B cell (primary cell): ENCODE measurements at regions not wholly inside any gene's neighbourhood (a gene's known extent, or its start where the extent isn't known, plus 50 kb on each side); places are given as distances from the start of the nearest gene placed in this dataset.

ENCODE experiments used
- ATAC-seq: fragments of 200-7000 bp; cut with Tn5 transposase; one replicate; pipeline ENCODE4 v1.10.0; 2021; ENCODE audit warnings: low read depth, mild to moderate bottlenecking, moderate number of reproducible peaks, moderate library complexity
- CTCF ChIA-PET: fragments of 350-600 bp; sonication (Branson Sonifier 250); formaldehyde crosslinking; loops from one replicate; lab custom pipeline; 2021; ENCODE audit warnings: antibody characterized with exemption, inconsistent platforms; lab: Charles Lee
- POLR2A ChIA-PET: fragments of 350-600 bp; sonication (Branson Sonifier 250); formaldehyde crosslinking; loops from one replicate; lab custom pipeline; 2021; ENCODE audit warnings: antibody characterized with exemption; lab: Charles Lee
- DNase-seq: peaks from one replicate; pipeline ENCODE4 v3.0.0; 2013
- H2AFZ ChIP-seq: 2 replicates; pipeline ENCODE4 v1.6.1; 2012; ENCODE audit warnings: mild to moderate bottlenecking, low read depth, low read length; ENCODE audit not compliant: insufficient read depth, poor library complexity, severe bottlenecking
- H3K27ac ChIP-seq, 2 donors: 1 replicate in 1 of 2; 2 replicates in 1 of 2; pipeline ENCODE4 v1.5.1; 2012 to 2013; ENCODE audit warnings: low read length in 2 of 2, mild to moderate bottlenecking in 2 of 2, moderate library complexity in 1 of 2
- H3K27me3 ChIP-seq, 4 experiments: fragments of 200-600 bp in 1 of 4; sonication (generic) in 1 of 4; replicated peaks in 1 of 4; 1 replicate in 2 of 4; 2 replicates in 2 of 4; pipeline versions ENCODE4 v1.6.1 to v1.7.0; 2013 to 2016; ENCODE audit warnings: low read length in 3 of 4, mild to moderate bottlenecking in 2 of 4, mixed read lengths in 1 of 4, moderate library complexity in 1 of 4; ENCODE audit not compliant: insufficient read depth in 4 of 4, control insufficient read depth in 3 of 4; ENCODE audit errors: control extremely low read depth in 1 of 4
- H3K36me3 ChIP-seq, 2 experiments: replicated peaks in 1 of 2; 1 replicate in 1 of 2; 2 replicates in 1 of 2; pipeline versions ENCODE4 v1.6.1 to v1.7.1; 2013; ENCODE audit warnings: low read length in 1 of 2; ENCODE audit not compliant: insufficient read depth in 2 of 2, control insufficient read depth in 1 of 2; ENCODE audit errors: control extremely low read depth in 1 of 2, extremely low read depth in 1 of 2
- H3K4me1 ChIP-seq, 2 donors: fragments of 200-600 bp in 1 of 2; sonication (generic) in 1 of 2; 1 replicate in 1 of 2; 2 replicates in 1 of 2; pipeline versions ENCODE4 v1.5.1 to v1.6.1; 2013 to 2017; ENCODE audit warnings: low read length in 2 of 2; ENCODE audit not compliant: control insufficient read depth in 2 of 2, insufficient read depth in 2 of 2
- H3K4me2 ChIP-seq: replicated peaks from 2 replicates; pipeline ENCODE3; 2012; ENCODE audit warnings: mild to moderate bottlenecking, low read depth, low read length; ENCODE audit not compliant: poor library complexity, severe bottlenecking
- H3K4me3 ChIP-seq, 5 experiments: fragments of 200-600 bp in 1 of 5; sonication (generic) in 1 of 5; 1 replicate in 3 of 5; 2 replicates in 2 of 5; pipeline versions ENCODE4 v1.5.1 to v1.7.0; 2011 to 2016; ENCODE audit warnings: low read length in 4 of 5, mild to moderate bottlenecking in 4 of 5, low read depth in 2 of 5, control low read depth in 1 of 5, moderate library complexity in 1 of 5; ENCODE audit not compliant: insufficient read depth in 1 of 5; ENCODE audit errors: control extremely low read depth in 1 of 5, extremely low read depth in 1 of 5
- H3K79me2 ChIP-seq: fragments of 200-600 bp; sonication (generic); one replicate; pipeline ENCODE4 v1.6.0; 2016; ENCODE audit warnings: low read length; ENCODE audit not compliant: control insufficient read depth, insufficient read depth
- H3K9ac ChIP-seq: fragments of 200-600 bp; sonication (generic); 2 replicates; pipeline ENCODE4 v1.6.1; 2017; ENCODE audit warnings: mild to moderate bottlenecking, low read length, moderate library complexity
- H3K9me3 ChIP-seq, 3 donors: one replicate each; pipeline versions ENCODE4 v1.6.1 to v1.7.1; 2013; ENCODE audit warnings: low read length in 2 of 3; ENCODE audit not compliant: control insufficient read depth in 2 of 3, insufficient read depth in 1 of 3; ENCODE audit errors: control extremely low read depth in 1 of 3
- H4K20me1 ChIP-seq: 2 replicates; pipeline ENCODE4 v1.6.0; 2012; ENCODE audit warnings: mild to moderate bottlenecking, low read length; ENCODE audit not compliant: insufficient read depth, control insufficient read depth, poor library complexity, severe bottlenecking
- H3K27ac Mint-ChIP-seq: one replicate; pipeline ENCODE4 v1.8.0; 2021; ENCODE audit warnings: mixed read lengths
- H3K27me3 Mint-ChIP-seq: one replicate; pipeline ENCODE4 v1.8.0; 2021; ENCODE audit warnings: mixed read lengths
- H3K4me1 Mint-ChIP-seq: one replicate; pipeline ENCODE4 v1.8.0; 2021; ENCODE audit warnings: mixed read lengths
- H3K4me3 Mint-ChIP-seq: one replicate; pipeline ENCODE4 v1.8.0; 2021; ENCODE audit warnings: mixed read lengths
- H3K9me3 Mint-ChIP-seq: one replicate; pipeline ENCODE4 v1.8.0; 2022; ENCODE audit warnings: mixed read lengths; ENCODE audit not compliant: insufficient read depth
- CTCF ChIP-seq: fragments of 200-600 bp; IDR thresholded peaks from one replicate; pipeline ENCODE4 v1.8.0; 2022; ENCODE audit warnings: antibody characterized with exemption, mild to moderate bottlenecking
- EZH2 ChIP-seq: IDR thresholded peaks from 2 replicates; pipeline ENCODE4 v1.6.1; 2012; ENCODE audit warnings: borderline replicate concordance, low read depth, mild to moderate bottlenecking, moderate library complexity, low read length; ENCODE audit not compliant: insufficient read depth, poor library complexity, severe bottlenecking
- WGBS: methylation state at CpG from one replicate; pipeline ENCODE4 v1.1.5; 2013; ENCODE audit warnings: missing lambda C conversion rate; ENCODE audit not compliant: insufficient coverage; 5-methylcytosine and 5-hydroxymethylcytosine counted together
- intact Hi-C: fragments of 100-400 bp; cut with micrococcal nuclease; formaldehyde crosslinking; loops from one replicate; pipeline ENCODE4 v1.10.0; 2022

- DNase-seq (no peak), ATAC-seq (no peak)
- POLR2A ChIA-PET, result no interaction called here
- peaks cover 11% of the 10 kb centered on the region for H3K27me3 Mint-ChIP-seq
- no peaks in the 10 kb centered on the region for H3K4me1 ChIP-seq
- H3K36me3 ChIP-seq, result no peaks in the 10 kb centered on the region
- CTCF ChIA-PET, result no interaction called here
- no CpG with 5 or more reads among the region's 4 CpGs for WGBS
- no peak for TF ChIP-seq EZH2
- no peak for TF ChIP-seq CTCF
- H3K4me3 Mint-ChIP-seq, result no peak overlapping the region
- H3K9me3 ChIP-seq, result no peaks in the 10 kb centered on the region
- no peak overlapping the region for H3K27ac Mint-ChIP-seq
- intact Hi-C loops, result no loop called here
- no peak overlapping the region for H3K4me3 ChIP-seq
- H4K20me1 ChIP-seq, result no peaks in the 10 kb centered on the region
- H3K4me2 ChIP-seq, result no peak overlapping the region
- no peak overlapping the region for H3K27ac ChIP-seq
- no peaks in the 10 kb centered on the region for H3K9me3 Mint-ChIP-seq
- H3K9ac ChIP-seq, result no peak overlapping the region
- no peaks in the 10 kb centered on the region for H3K4me1 Mint-ChIP-seq
- H2AFZ ChIP-seq, result no peak overlapping the region
- H3K79me2 ChIP-seq, result no peaks in the 10 kb centered on the region
- H3K27me3 ChIP-seq, result no peaks in the 10 kb centered on the region
These were observed 242.6 kb downstream of the KCTD12 start for GRCh38 chr13:76643596-76643995.

GRCh38 chr13:76641056-76641455, 245.1 kb downstream of the KCTD12 start:
- POLR2A ChIA-PET, result no interaction called here
- Histone ChIP-seq H3K27me3 (no peaks in the 10 kb centered on the region), H3K4me2 (no peak overlapping the region), H3K4me3 (no peak overlapping the region), H3K79me2 (no peaks in the 10 kb centered on the region), H3K27ac (no peak overlapping the region), H3K9ac (no peak overlapping the region), H3K4me1 (no peaks in the 10 kb centered on the region), H3K9me3 (no peaks in the 10 kb centered on the region), H4K20me1 (no peaks in the 10 kb centered on the region), H2AFZ (no peak overlapping the region), H3K36me3 (no peaks in the 10 kb centered on the region)
- Mint-ChIP-seq H3K9me3 (no peaks in the 10 kb centered on the region), H3K4me1 (no peaks in the 10 kb centered on the region), H3K4me3 (no peak overlapping the region), H3K27ac (no peak overlapping the region), H3K27me3 (peaks cover 4% of the 10 kb centered on the region)
- TF ChIP-seq EZH2 (no peak), CTCF (no peak)
- no peak for ATAC-seq
- no CpG with 5 or more reads among the region's 1 CpG for WGBS
- intact Hi-C loops, result no loop called here
- DNase-seq, result no peak
- CTCF ChIA-PET, result no interaction called here
